Stomach (tissue), 8 donors: ENCODE measurements at regions not wholly inside any gene's neighbourhood (a gene's known extent, or its start where the extent isn't known, plus 50 kb on each side); places are given as distances from the start of the nearest gene placed in this dataset.

Source experiments
- DNase-seq, 2 donors: peaks; one replicate each; pipeline versions ENCODE4 v3.0.0 to v3.0.0-alpha.2; 2013 to 2019
- H3K27ac ChIP-seq, 5 donors: fragments of 200-600 bp in 4 of 5; sonication (generic) in 4 of 5; one replicate each; pipeline ENCODE4 v1.5.1; 2013 to 2019; ENCODE audit warnings: mild to moderate bottlenecking in 1 of 5, moderate library complexity in 1 of 5
- H3K27me3 ChIP-seq, 3 donors: fragments of 200-600 bp; sonication (generic); one replicate each; pipeline ENCODE4 v1.5.1; 2017 to 2019; ENCODE audit warnings: mixed run types in 1 of 3
- H3K36me3 ChIP-seq, 4 donors: fragments of 200-600 bp; sonication (generic); 1 replicate in 3 of 4; 2 replicates in 1 of 4; pipeline ENCODE4 v1.5.1; 2016 to 2019
- H3K4me1 ChIP-seq, 4 donors: fragments of 200-600 bp; sonication (generic); one replicate each; pipeline ENCODE4 v1.5.1; 2016 to 2019
- H3K4me3 ChIP-seq, 4 donors: fragments of 200-600 bp; sonication (generic) in 3 of 4; one replicate each; pipeline ENCODE4 v1.5.1; 2016 to 2019; ENCODE audit warnings: mild to moderate bottlenecking in 1 of 4
- H3K9me3 ChIP-seq, 4 donors: fragments of 200-600 bp; sonication (generic); one replicate each; pipeline ENCODE4 v1.5.1; 2016 to 2019
- CTCF ChIP-seq, 7 experiments: fragments of 450-650 bp in 4 of 7; fragments of 200-600 bp in 3 of 7; sonication (generic) in 3 of 7; IDR thresholded peaks; one replicate each; pipeline ENCODE4 v1.5.1; 2016 to 2019; ENCODE audit warnings: antibody characterized with exemption in 7 of 7, control low read depth in 2 of 7, mild to moderate bottlenecking in 1 of 7
- EP300 ChIP-seq: sonication (generic); formaldehyde crosslinking; IDR thresholded peaks from one replicate; pipeline ENCODE4 v1.6.1; 2017; ENCODE audit warnings: antibody characterized with exemption
- POLR2A ChIP-seq, 4 donors: fragments of 450-650 bp; IDR thresholded peaks; one replicate each; pipeline ENCODE4 v1.6.1; 2016; ENCODE audit warnings: antibody characterized with exemption in 4 of 4, control low read depth in 2 of 4, mild to moderate bottlenecking in 1 of 4, moderate library complexity in 1 of 4
- POLR2AphosphoS5 ChIP-seq, 3 donors: sonication (generic); formaldehyde crosslinking; IDR thresholded peaks; one replicate each; pipeline ENCODE4 v1.6.1; 2016; ENCODE audit warnings: antibody characterized with exemption in 3 of 3
- WGBS, 5 donors: extraction: QIAGEN DNeasy Blood & Tissue Kit in 3 of 5; methylation state at CpG; one replicate each; pipeline versions ENCODE4 v1.1.5 to v1.1.7; 2013 to 2018; 5-methylcytosine and 5-hydroxymethylcytosine counted together
- intact Hi-C: fragments of 100-400 bp; cut with DNase I; formaldehyde crosslinking; loops from one replicate; pipeline ENCODE4 v1.15.1; 2023; ENCODE audit warnings: low total_unique reads
- donor health status: healthy with polysubstance abuse.
- donor health status: Bipolar disorder and iron deficiency.
- donor health status: healthy.

GRCh38 chr10:28418069-28418468, 114.8 kb upstream of the WAC start:
- intact Hi-C loops: no loop called here
- Histone ChIP-seq H3K27ac (no peak overlapping the region), H3K27me3 (no peaks in the 10 kb centered on the region), H3K9me3 (no peaks in the 10 kb centered on the region), H3K4me1 (no peaks in the 10 kb centered on the region), H3K4me3 (no peak overlapping the region), H3K36me3 (no peaks in the 10 kb centered on the region)
- no peak for DNase-seq
- TF ChIP-seq POLR2A (IDR thresholded peaks at IDR 0.05): no peak
- 72 to 83% (median 78%) methylated on average over 2 of the region's 2 CpGs for WGBS, 5 donors

GRCh38 chr10:28425422-28425821, 107.5 kb upstream of the WAC start:
- Histone ChIP-seq H3K27me3 (no peaks in the 10 kb centered on the region), H3K4me1 (peaks cover 0 to 5% (median 0%) of the 10 kb centered on the region in 4 donors), H3K9me3 (no peaks in the 10 kb centered on the region), H3K4me3 (no peak overlapping the region), H3K36me3 (no peaks in the 10 kb centered on the region), H3K27ac (no peak overlapping the region)
- DNase-seq: no peak
- intact Hi-C loops: no loop called here
- 85 to 98% (median 91%) methylated on average over 3 of the region's 3 CpGs for WGBS, 5 donors
- no peak for TF ChIP-seq EP300
- TF ChIP-seq CTCF (IDR thresholded peaks at IDR 0.05): no peak
- TF ChIP-seq POLR2AphosphoS5 (IDR thresholded peaks at IDR 0.05): no peak
- no peak for TF ChIP-seq POLR2A (IDR thresholded peaks at IDR 0.05)

GRCh38 chr10:28426392-28427159, 106.3 kb upstream of the WAC start:
- H3K36me3 ChIP-seq: no peaks in the 10 kb centered on the region
- TF ChIP-seq POLR2AphosphoS5 (IDR thresholded peaks at IDR 0.05) (no peak), EP300 (no peak), CTCF (IDR thresholded peaks at IDR 0.05) (no peak), POLR2A (IDR thresholded peaks at IDR 0.05) (no peak)
- no peaks in the 10 kb centered on the region for H3K9me3 ChIP-seq
- no peak overlapping the region for H3K27ac ChIP-seq
- H3K4me1 ChIP-seq: peaks cover 0 to 5% (median 0%) of the 10 kb centered on the region in 4 donors
- H3K4me3 ChIP-seq: no peak overlapping the region
- intact Hi-C loops: no loop called here
- DNase-seq: no peak
- H3K27me3 ChIP-seq: no peaks in the 10 kb centered on the region

- no peaks in the 10 kb centered on the region for H3K36me3 ChIP-seq
- H3K27me3 ChIP-seq: no peaks in the 10 kb centered on the region
- WGBS, 5 donors: 80 to 89% (median 82%) methylated on average over 5 of the region's 5 CpGs
- DNase-seq: no peak
- H3K9me3 ChIP-seq: no peaks in the 10 kb centered on the region
- H3K4me1 ChIP-seq: peaks cover 0 to 11% (median 2%) of the 10 kb centered on the region in 4 donors
- intact Hi-C loops: no loop called here
- H3K4me3 ChIP-seq: no peak overlapping the region
- no peak for TF ChIP-seq POLR2A (IDR thresholded peaks at IDR 0.05)
- no peak for TF ChIP-seq POLR2AphosphoS5 (IDR thresholded peaks at IDR 0.05)
- TF ChIP-seq EP300: no peak
- no peak for TF ChIP-seq CTCF (IDR thresholded peaks at IDR 0.05)
- H3K27ac ChIP-seq: no peak overlapping the region
These were observed 105.5 kb upstream of the WAC start for GRCh38 chr10:28427376-28427775.

GRCh38 chr10:28429045-28429444, 103.9 kb upstream of the WAC start:
- Histone ChIP-seq H3K4me1 (peaks cover 0 to 12% (median 3%) of the 10 kb centered on the region in 4 donors), H3K9me3 (no peaks in the 10 kb centered on the region), H3K27ac (no peak overlapping the region), H3K4me3 (no peak overlapping the region), H3K36me3 (no peaks in the 10 kb centered on the region), H3K27me3 (no peaks in the 10 kb centered on the region)
- no peak for DNase-seq
- TF ChIP-seq POLR2A (IDR thresholded peaks at IDR 0.05): no peak
- no peak for TF ChIP-seq POLR2AphosphoS5 (IDR thresholded peaks at IDR 0.05)
- no peak for TF ChIP-seq CTCF (IDR thresholded peaks at IDR 0.05)
- no peak for TF ChIP-seq EP300
- intact Hi-C loops: no loop called here
